ENCODE measurements at regions not wholly inside any gene's neighbourhood (a gene's known extent, or its start where the extent isn't known, plus 50 kb on each side); places are given as distances from the start of the nearest gene placed in this dataset.

GRCh38 chr18:46250812-46251173 is 146.6 kb downstream of the HAUS1 start:
- TF ChIP-seq CTCF (IDR thresholded peaks at IDR 0.05) (no peak), POLR2AphosphoS5 (IDR thresholded peaks at IDR 0.05) (no peak), POLR2A (IDR thresholded peaks at IDR 0.05) (no peak)
